Endothelial cell of umbilical vein (primary cell): ENCODE measurements at regions not wholly inside any gene's neighbourhood (a gene's known extent, or its start where the extent isn't known, plus 50 kb on each side); places are given as distances from the start of the nearest gene placed in this dataset.

Source experiments
- BruUV-seq: library from RNA; stranded (reverse); fragments of 400-500 nt; replicated peaks from 2 replicates; lab custom pipeline; 2021; lab: Mats Ljungman, UMichigan
- CTCF ChIA-PET: fragments of 300-600, 350-600 bp; sonication (Branson Sonifier 250); formaldehyde crosslinking; loops from one replicate; lab custom pipeline; 2021; ENCODE audit warnings: antibody characterized with exemption, inconsistent platforms; lab: Charles Lee
- POLR2A ChIA-PET: fragments of 300-600, 350-600 bp; sonication (Branson Sonifier 250); formaldehyde crosslinking; loops from one replicate; lab custom pipeline; 2021; ENCODE audit warnings: antibody characterized with exemption, inconsistent platforms; lab: Charles Lee
- DNase-seq: peaks from one replicate; pipeline ENCODE4 v3.0.0-alpha.2; 2011; ENCODE audit warnings: low read depth, low spot score
- FAIRE-seq: peaks from 2 replicates; lab custom pipeline; 2011; peaks lifted over from hg19 to GRCh38; lab: Jason Lieb, UNC
- H2AFZ ChIP-seq: 2 replicates; pipeline ENCODE4 v1.6.0; 2012; ENCODE audit warnings: low read depth, low read length, control low read depth, inconsistent platforms
- H3K27ac ChIP-seq: 2 replicates; pipeline ENCODE4 v1.5.1; 2011; ENCODE audit warnings: low read depth, mild to moderate bottlenecking, control low read depth, low read length, moderate library complexity; ENCODE audit not compliant: insufficient read depth
- H3K27me3 ChIP-seq, 2 experiments: 2 replicates each; pipeline versions ENCODE4 v1.6.0 to v1.6.1; 2011; ENCODE audit warnings: low read length in 2 of 2, mixed read lengths in 1 of 2; ENCODE audit not compliant: control insufficient read depth in 2 of 2, insufficient read depth in 2 of 2
- H3K36me3 ChIP-seq, 2 experiments: 2 replicates in 1 of 2; 3 replicates in 1 of 2; pipeline ENCODE4 v1.5.1; 2011; ENCODE audit warnings: low read length in 2 of 2, mild to moderate bottlenecking in 1 of 2, moderate library complexity in 1 of 2; ENCODE audit not compliant: control insufficient read depth in 2 of 2, insufficient read depth in 2 of 2; ENCODE audit errors: extremely low read depth in 1 of 2
- H3K4me1 ChIP-seq: 3 replicates; pipeline ENCODE4 v1.5.1; 2011; ENCODE audit warnings: mild to moderate bottlenecking, low read length; ENCODE audit not compliant: control insufficient read depth, insufficient read depth; ENCODE audit errors: extremely low read depth
- H3K4me2 ChIP-seq: 2 replicates; pipeline ENCODE4 v1.6.1; 2011; ENCODE audit warnings: low read length, control low read depth, mixed read lengths; ENCODE audit not compliant: insufficient read depth
- H3K4me3 ChIP-seq, 3 experiments: fragments of 200-600 bp in 1 of 3; sonication (generic), shearing (Covaris generic) in 1 of 3; replicated peaks in 1 of 3; 2 replicates each; pipeline ENCODE4 v1.5.1; 2011 to 2016; ENCODE audit warnings: control low read depth in 3 of 3, low read length in 3 of 3, mild to moderate bottlenecking in 2 of 3, inconsistent platforms in 1 of 3, low read depth in 1 of 3, moderate library complexity in 1 of 3; ENCODE audit not compliant: insufficient read depth in 1 of 3
- H3K79me2 ChIP-seq: 2 replicates; pipeline ENCODE4 v1.6.0; 2012; ENCODE audit warnings: low read length, inconsistent platforms; ENCODE audit not compliant: control insufficient read depth, insufficient read depth
- H3K9ac ChIP-seq: replicated peaks from 2 replicates; pipeline ENCODE3; 2011; ENCODE audit warnings: low read length, control low read depth; ENCODE audit not compliant: insufficient read depth; ENCODE audit errors: extremely low read depth
- H3K9me1 ChIP-seq: replicated peaks from 3 replicates; pipeline ENCODE4 v1.6.0; 2011; ENCODE audit warnings: mild to moderate bottlenecking, low read length; ENCODE audit not compliant: control insufficient read depth, insufficient read depth; ENCODE audit errors: extremely low read depth
- H3K9me3 ChIP-seq: replicated peaks from 2 replicates; pipeline ENCODE4 v1.5.1; 2012; ENCODE audit warnings: low read length, inconsistent platforms; ENCODE audit not compliant: control insufficient read depth, insufficient read depth
- H4K20me1 ChIP-seq: replicated peaks from 2 replicates; pipeline ENCODE3; 2011; ENCODE audit warnings: mild to moderate bottlenecking, low read length; ENCODE audit not compliant: control insufficient read depth, insufficient read depth; ENCODE audit errors: extremely low read depth
- EZH2 ChIP-seq: IDR thresholded peaks from 2 replicates; pipeline ENCODE4 v1.6.1; 2012; ENCODE audit warnings: borderline replicate concordance, low read depth, mild to moderate bottlenecking, moderate library complexity, low read length, inconsistent platforms; ENCODE audit not compliant: severe bottlenecking
- FOS ChIP-seq: IDR thresholded peaks from 2 replicates; pipeline ENCODE4 v1.6.1; 2011; ENCODE audit warnings: mild to moderate bottlenecking, low read length, moderate library complexity, borderline replicate concordance; ENCODE audit not compliant: insufficient read depth
- GATA2 ChIP-seq: IDR thresholded peaks from 2 replicates; pipeline ENCODE4 v1.7.0; 2011; ENCODE audit warnings: low read depth, mild to moderate bottlenecking, moderate library complexity, mixed read lengths, low read length; ENCODE audit not compliant: insufficient read length, insufficient read depth
- JUN ChIP-seq: IDR thresholded peaks from 2 replicates; pipeline ENCODE4 v1.6.1; 2011; ENCODE audit warnings: borderline replicate concordance, low read depth; ENCODE audit not compliant: insufficient read length, insufficient read depth
- MYC ChIP-seq: IDR thresholded peaks from one replicate; pipeline ENCODE4 v1.6.1; 2011; ENCODE audit warnings: mild to moderate bottlenecking, low read depth, low read length
- POLR2A ChIP-seq: IDR thresholded peaks from 2 replicates; pipeline ENCODE4 v1.6.1; 2012; ENCODE audit warnings: low read depth, mild to moderate bottlenecking, control low read depth, low read length
- POLR2AphosphoS5 ChIP-seq: IDR thresholded peaks from 2 replicates; pipeline ENCODE4 v1.6.1; 2012; ENCODE audit warnings: low read depth, mild to moderate bottlenecking, control low read depth, low read length, moderate library complexity; ENCODE audit not compliant: insufficient read depth
- dilution Hi-C: fragments of 300-500 bp; cut with MboI; formaldehyde crosslinking; loops from one replicate; pipeline ENCODE4 v1.15.0; 2019; ENCODE audit warnings: low sequenced_read_pairs; ENCODE audit not compliant: extremely low pct_ligation_motif_present
- intact Hi-C: fragments of 100-400 bp; cut with micrococcal nuclease; formaldehyde crosslinking; loops from one replicate; pipeline ENCODE4 v1.10.0; 2022
- TF ChIP-seq, protein P1 (sequence below): IDR thresholded peaks from 2 replicates; pipeline ENCODE4 v1.6.1; 2011; ENCODE audit not compliant: insufficient read depth, insufficient read length
- TF ChIP-seq, protein P2 (sequence below), 2 donors: IDR thresholded peaks; 1 replicate in 1 of 2; 2 replicates in 1 of 2; pipeline ENCODE4 v1.5.1; 2011; ENCODE audit warnings: low read length in 2 of 2, mild to moderate bottlenecking in 2 of 2, moderate library complexity in 2 of 2, control low read depth in 1 of 2, inconsistent platforms in 1 of 2, low read depth in 1 of 2; ENCODE audit not compliant: insufficient read depth in 1 of 2; ENCODE audit errors: extremely low read depth in 1 of 2

DNA sequence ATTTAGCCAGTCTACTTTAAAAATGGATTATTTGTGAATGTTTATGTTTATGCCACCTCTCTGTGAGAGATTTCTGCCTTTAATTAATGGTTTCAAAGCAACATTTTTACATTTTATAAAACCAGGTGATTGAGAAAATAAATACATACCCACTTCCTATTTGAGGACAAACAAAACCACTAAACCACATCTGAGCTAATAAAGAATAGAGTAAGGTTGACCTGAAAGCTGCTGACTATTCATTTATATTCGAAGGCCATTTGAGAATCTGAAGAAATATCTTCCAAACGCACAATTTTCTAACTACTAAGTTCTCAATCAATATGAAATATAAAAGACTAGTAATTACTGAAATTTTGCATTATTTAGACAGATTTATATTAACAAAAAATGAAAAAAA, 705.1 kb downstream of the XPNPEP1 start:
- peaks cover 6% of the 10 kb centered on the region for H3K9me3 ChIP-seq
- no peak overlapping the region for H3K4me2 ChIP-seq
- no peak for FAIRE-seq
- CTCF ChIA-PET: no interaction called here
- no peaks in the 10 kb centered on the region for H3K36me3 ChIP-seq
- TF ChIP-seq POLR2AphosphoS5 (no peak), JUN (no peak), POLR2A (no peak)
- TF ChIP-seq, protein P1, sequence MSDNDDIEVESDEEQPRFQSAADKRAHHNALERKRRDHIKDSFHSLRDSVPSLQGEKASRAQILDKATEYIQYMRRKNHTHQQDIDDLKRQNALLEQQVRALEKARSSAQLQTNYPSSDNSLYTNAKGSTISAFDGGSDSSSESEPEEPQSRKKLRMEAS: no peak
- no peaks in the 10 kb centered on the region for H3K4me1 ChIP-seq
- intact Hi-C loops (no loop called here), dilution Hi-C loops (no loop called here)
- no peak overlapping the region for H3K27ac ChIP-seq
- no peaks in the 10 kb centered on the region for H3K27me3 ChIP-seq
- BruUV-seq: no TSS peak
- H3K4me3 ChIP-seq: no peak overlapping the region
- POLR2A ChIA-PET: no interaction called here
- no peaks in the 10 kb centered on the region for H4K20me1 ChIP-seq
- H3K9ac ChIP-seq: no peak overlapping the region
- no peak overlapping the region for H2AFZ ChIP-seq
- H3K9me1 ChIP-seq: no peaks in the 10 kb centered on the region
- H3K79me2 ChIP-seq: no peaks in the 10 kb centered on the region
- DNase-seq: no peak

DNA sequence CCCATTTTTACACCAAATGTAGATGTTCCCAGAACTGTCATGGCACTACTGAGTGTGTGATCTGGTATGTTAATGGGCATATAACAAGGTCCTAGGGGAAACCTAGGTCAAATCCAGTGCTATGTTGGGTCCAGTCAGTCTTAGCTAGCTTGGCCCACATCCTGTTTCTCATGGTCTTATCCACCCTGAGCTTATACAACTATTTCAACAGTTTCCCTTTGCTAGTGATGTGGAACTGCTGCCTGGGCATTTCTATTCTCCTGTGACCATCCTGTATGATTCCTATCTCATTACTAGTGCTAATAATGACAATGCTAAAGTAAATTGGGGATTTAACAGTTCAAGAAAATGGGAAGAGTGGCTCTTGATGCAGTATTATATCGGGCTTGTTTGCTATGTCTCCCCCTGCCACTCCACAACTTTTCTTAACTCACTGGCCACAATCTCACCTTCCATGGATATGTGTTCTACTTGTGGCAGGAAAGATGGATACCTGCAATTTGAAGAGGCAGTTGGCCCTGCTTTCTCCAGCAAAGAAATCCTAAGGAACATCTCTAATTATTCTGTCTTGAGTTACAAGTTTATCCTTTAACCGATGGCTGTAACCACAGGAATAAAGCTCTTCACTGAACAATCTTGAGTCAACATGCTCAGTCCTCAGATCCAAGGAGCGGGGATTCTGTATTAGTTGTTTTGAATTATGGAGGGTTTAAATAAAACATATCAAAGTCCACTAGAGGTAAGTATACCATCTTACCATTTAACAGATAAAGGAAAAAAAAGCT, 707.8 kb downstream of the XPNPEP1 start:
- dilution Hi-C loops: no loop called here
- H3K79me2 ChIP-seq: no peaks in the 10 kb centered on the region
- ChIA-PET CTCF (no interaction called here), POLR2A (no interaction called here)
- H3K4me3 ChIP-seq: no peak overlapping the region
- BruUV-seq: no TSS peak
- H3K9ac ChIP-seq: no peak overlapping the region
- no peak overlapping the region for H3K27ac ChIP-seq
- no peaks in the 10 kb centered on the region for H3K9me1 ChIP-seq
- no peak overlapping the region for H3K4me2 ChIP-seq
- H3K27me3 ChIP-seq: no peaks in the 10 kb centered on the region
- intact Hi-C loops: no loop called here
- no peaks in the 10 kb centered on the region for H4K20me1 ChIP-seq
- TF ChIP-seq FOS: no peak
- TF ChIP-seq POLR2A: no peak
- TF ChIP-seq, protein P2, sequence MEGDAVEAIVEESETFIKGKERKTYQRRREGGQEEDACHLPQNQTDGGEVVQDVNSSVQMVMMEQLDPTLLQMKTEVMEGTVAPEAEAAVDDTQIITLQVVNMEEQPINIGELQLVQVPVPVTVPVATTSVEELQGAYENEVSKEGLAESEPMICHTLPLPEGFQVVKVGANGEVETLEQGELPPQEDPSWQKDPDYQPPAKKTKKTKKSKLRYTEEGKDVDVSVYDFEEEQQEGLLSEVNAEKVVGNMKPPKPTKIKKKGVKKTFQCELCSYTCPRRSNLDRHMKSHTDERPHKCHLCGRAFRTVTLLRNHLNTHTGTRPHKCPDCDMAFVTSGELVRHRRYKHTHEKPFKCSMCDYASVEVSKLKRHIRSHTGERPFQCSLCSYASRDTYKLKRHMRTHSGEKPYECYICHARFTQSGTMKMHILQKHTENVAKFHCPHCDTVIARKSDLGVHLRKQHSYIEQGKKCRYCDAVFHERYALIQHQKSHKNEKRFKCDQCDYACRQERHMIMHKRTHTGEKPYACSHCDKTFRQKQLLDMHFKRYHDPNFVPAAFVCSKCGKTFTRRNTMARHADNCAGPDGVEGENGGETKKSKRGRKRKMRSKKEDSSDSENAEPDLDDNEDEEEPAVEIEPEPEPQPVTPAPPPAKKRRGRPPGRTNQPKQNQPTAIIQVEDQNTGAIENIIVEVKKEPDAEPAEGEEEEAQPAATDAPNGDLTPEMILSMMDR (IDR thresholded peaks at IDR 0.05; ENCODE audit: extremely low read depth in 1 of 2, insufficient read depth in 1 of 2, low read depth in 1 of 2, low read length in 2 of 2): no peak
- TF ChIP-seq, protein P1: no peak
- TF ChIP-seq GATA2: no peak
- no peak for TF ChIP-seq MYC
- no peak for TF ChIP-seq JUN
- TF ChIP-seq POLR2AphosphoS5: no peak
- no peak for TF ChIP-seq EZH2
- FAIRE-seq (no peak), DNase-seq (no peak)
- H2AFZ ChIP-seq: no peak overlapping the region
- H3K4me1 ChIP-seq: no peaks in the 10 kb centered on the region
- H3K36me3 ChIP-seq: no peaks in the 10 kb centered on the region
- H3K9me3 ChIP-seq: peaks cover 3% of the 10 kb centered on the region
